Esophagus muscularis mucosa (tissue), 3 donors: ENCODE measurements at regions not wholly inside any gene's neighbourhood (a gene's known extent, or its start where the extent isn't known, plus 50 kb on each side); places are given as distances from the start of the nearest gene placed in this dataset.

ENCODE experiments used
- CTCF ChIP-seq, 3 experiments: fragments of 200-600 bp in 2 of 3; fragments of 450-650 bp in 1 of 3; sonication (generic) in 2 of 3; IDR thresholded peaks; one replicate each; pipeline ENCODE4 v1.5.1; 2017 to 2019; ENCODE audit warnings: antibody characterized with exemption in 3 of 3, mild to moderate bottlenecking in 2 of 3, moderate library complexity in 1 of 3
- POLR2A ChIP-seq: fragments of 450-650 bp; IDR thresholded peaks from one replicate; pipeline ENCODE4 v1.6.1; 2017; ENCODE audit warnings: antibody characterized with exemption, moderate library complexity, mild to moderate bottlenecking, low read depth
- POLR2AphosphoS5 ChIP-seq, 2 donors: sonication (generic); formaldehyde crosslinking; IDR thresholded peaks; one replicate each; pipeline ENCODE4 v1.6.1; 2017; ENCODE audit warnings: antibody characterized with exemption in 2 of 2

DNA sequence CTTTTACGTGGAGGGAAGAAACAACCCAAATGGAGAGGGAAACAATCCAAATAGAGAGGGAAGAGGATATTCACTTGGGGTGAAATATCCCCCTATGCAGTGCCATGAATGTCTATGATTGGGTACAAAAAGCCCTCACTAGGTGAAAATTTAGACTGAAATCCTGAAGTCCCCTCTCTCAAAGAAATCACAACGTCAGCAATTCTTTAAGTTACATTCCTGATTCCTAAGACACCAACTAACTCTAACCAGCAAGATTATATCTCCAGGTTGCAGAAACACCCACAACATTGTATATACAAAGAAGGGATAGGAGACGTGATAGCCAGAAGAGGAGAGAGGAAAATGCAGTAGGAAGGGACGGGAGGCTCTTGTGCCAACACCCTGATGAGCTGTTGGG is 374.3 kb downstream of the DCAF12L2 start:
- TF ChIP-seq POLR2AphosphoS5 (IDR thresholded peaks at IDR 0.05) (no peak), CTCF (IDR thresholded peaks at IDR 0.05) (no peak), POLR2A (no peak)
